ENCODE measurements at regions not wholly inside any gene's neighbourhood (a gene's known extent, or its start where the extent isn't known, plus 50 kb on each side); places are given as distances from the start of the nearest gene placed in this dataset.

GRCh38 chr6:127641905-127642304 is 64.9 kb downstream of the C6orf58 start:
- peak; percentile 10 to 58 (median 46) for TF ChIP-seq CTCF (IDR thresholded peaks at IDR 0.05)
- peak in 1 of 8 donors; percentile 33 for ATAC-seq
- no peak overlapping the region for H3K27ac ChIP-seq
- H3K4me1 ChIP-seq = no peaks in the 10 kb centered on the region
- intact Hi-C loops (cut with DNase I) = loop anchor here in 2 of 10 donors (5.0 kb wide), 2 partner anchors 175 to 180 kb away; no protein-coding TSS in a partner anchor
- WGBS, 2 donors = 33 to 39% methylated on average over 7 of the region's 7 CpGs
- H3K36me3 ChIP-seq = no peaks in the 10 kb centered on the region
- H3K27me3 ChIP-seq = peaks cover 0 to 10% (median 0%) of the 10 kb centered on the region in 7 donors
- H3K9me3 ChIP-seq = peaks cover 0 to 5% (median 0%) of the 10 kb centered on the region in 11 donors
- no peak overlapping the region for H3K4me3 ChIP-seq
- no peak for DNase-seq
